ENCODE measurements at regions not wholly inside any gene's neighbourhood (a gene's known extent, or its start where the extent isn't known, plus 50 kb on each side); places are given as distances from the start of the nearest gene placed in this dataset.

GRCh38 chr2:103754530-103754929 lies 992.7 kb downstream of the TMEM182 start:
- no peak for DNase-seq (ENCODE audit: extremely low read depth, low read depth)
- no peak for TF ChIP-seq CTCF (IDR thresholded peaks at IDR 0.05; ENCODE audit: low read depth, low read length)

- no peak for DNase-seq (ENCODE audit: extremely low read depth, low read depth)
- TF ChIP-seq CTCF (IDR thresholded peaks at IDR 0.05; ENCODE audit: low read depth, low read length), result no peak
These were observed 1012.1 kb downstream of the TMEM182 start for GRCh38 chr2:103773884-103774283.

GRCh38 chr2:103780088-103780702 lies 1018.4 kb downstream of the TMEM182 start:
- DNase-seq (ENCODE audit: extremely low read depth, low read depth), result no peak
- no peak for TF ChIP-seq CTCF (IDR thresholded peaks at IDR 0.05; ENCODE audit: low read depth, low read length)

GRCh38 chr2:103781313-103781712 lies 1019.5 kb downstream of the TMEM182 start:
- no peak for DNase-seq (ENCODE audit: extremely low read depth, low read depth)
- no peak for TF ChIP-seq CTCF (IDR thresholded peaks at IDR 0.05; ENCODE audit: low read depth, low read length)

- no peak for DNase-seq (ENCODE audit: extremely low read depth, low read depth)
- no peak for TF ChIP-seq CTCF (IDR thresholded peaks at IDR 0.05; ENCODE audit: low read depth, low read length)
These were observed 1022.4 kb downstream of the TMEM182 start for GRCh38 chr2:103784261-103784660.

GRCh38 chr2:103785432-103785831 lies 1023.6 kb downstream of the TMEM182 start:
- no peak for TF ChIP-seq CTCF (IDR thresholded peaks at IDR 0.05; ENCODE audit: low read depth, low read length)
- DNase-seq (ENCODE audit: extremely low read depth, low read depth), result no peak

- TF ChIP-seq CTCF (IDR thresholded peaks at IDR 0.05; ENCODE audit: low read depth, low read length), result no peak
- no peak for DNase-seq (ENCODE audit: extremely low read depth, low read depth)
These were observed 1024.1 kb downstream of the TMEM182 start for GRCh38 chr2:103785956-103786355.
